ENCODE measurements at regions not wholly inside any gene's neighbourhood (a gene's known extent, or its start where the extent isn't known, plus 50 kb on each side); places are given as distances from the start of the nearest gene placed in this dataset.

DNA sequence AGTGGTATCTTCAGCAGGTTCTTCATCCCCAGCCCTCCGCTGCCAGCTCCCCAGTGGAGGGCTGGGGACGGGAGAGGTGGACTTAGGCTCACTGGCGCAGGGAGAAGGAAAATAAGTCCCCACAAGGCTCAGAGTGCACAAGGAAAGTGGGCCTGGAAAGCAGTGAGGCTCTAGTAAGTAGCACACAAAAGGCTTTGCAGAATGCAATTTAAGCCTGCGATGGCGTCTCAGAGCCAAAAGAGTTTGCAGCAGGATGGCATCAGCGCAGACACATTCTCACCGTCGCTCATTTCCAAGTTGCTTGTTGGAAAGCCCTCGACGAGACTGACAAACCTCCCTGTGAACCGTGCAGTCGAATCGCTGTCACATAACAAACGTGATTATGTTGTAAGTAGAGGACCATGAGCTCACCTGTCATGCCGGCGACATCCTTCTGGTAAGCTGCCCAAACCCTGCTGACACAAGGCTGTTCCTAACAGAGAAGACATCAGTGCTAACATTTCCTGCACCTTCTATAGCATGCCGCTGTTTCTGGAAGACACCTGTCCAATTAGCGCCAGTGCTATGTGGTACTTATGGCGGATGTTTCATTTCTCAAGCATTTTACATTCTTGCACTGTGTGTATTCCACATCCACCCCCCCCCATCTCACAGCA lies 98.3 kb upstream of the NPVF start:
- no peak for DNase-seq (ENCODE audit: extremely low spot score, unreplicated experiment)

DNA sequence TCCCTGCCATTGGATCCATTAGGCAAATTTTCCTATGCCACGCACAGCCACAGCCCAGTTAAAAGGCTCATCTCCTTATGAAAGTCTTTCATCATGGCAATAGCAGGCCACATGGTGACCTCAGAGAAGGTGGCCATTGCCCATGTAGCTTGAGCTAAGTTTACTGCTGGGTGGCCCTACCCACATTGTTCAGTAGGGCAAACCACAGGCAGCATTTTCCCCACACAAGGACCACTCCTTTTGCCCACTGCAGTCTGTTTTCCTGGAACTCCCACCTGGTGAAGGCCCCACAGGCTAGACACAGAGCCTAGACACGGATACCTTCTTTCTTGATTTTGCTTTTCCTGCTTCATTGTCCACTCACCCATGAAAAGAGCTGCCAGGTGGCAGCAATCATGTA lies 101.5 kb upstream of the NPVF start:
- H3K4me3 Mint-ChIP-seq (ENCODE audit: unreplicated experiment), result no peak overlapping the region
- no peak overlapping the region for H3K27ac Mint-ChIP-seq (ENCODE audit: unreplicated experiment)
- no peak for DNase-seq (ENCODE audit: extremely low spot score, unreplicated experiment)
- H3K36me3 Mint-ChIP-seq (ENCODE audit: unreplicated experiment), result no peaks in the 10 kb centered on the region
- H3K9me3 Mint-ChIP-seq (ENCODE audit: unreplicated experiment), result no peaks in the 10 kb centered on the region
- TF ChIP-seq, protein P1, sequence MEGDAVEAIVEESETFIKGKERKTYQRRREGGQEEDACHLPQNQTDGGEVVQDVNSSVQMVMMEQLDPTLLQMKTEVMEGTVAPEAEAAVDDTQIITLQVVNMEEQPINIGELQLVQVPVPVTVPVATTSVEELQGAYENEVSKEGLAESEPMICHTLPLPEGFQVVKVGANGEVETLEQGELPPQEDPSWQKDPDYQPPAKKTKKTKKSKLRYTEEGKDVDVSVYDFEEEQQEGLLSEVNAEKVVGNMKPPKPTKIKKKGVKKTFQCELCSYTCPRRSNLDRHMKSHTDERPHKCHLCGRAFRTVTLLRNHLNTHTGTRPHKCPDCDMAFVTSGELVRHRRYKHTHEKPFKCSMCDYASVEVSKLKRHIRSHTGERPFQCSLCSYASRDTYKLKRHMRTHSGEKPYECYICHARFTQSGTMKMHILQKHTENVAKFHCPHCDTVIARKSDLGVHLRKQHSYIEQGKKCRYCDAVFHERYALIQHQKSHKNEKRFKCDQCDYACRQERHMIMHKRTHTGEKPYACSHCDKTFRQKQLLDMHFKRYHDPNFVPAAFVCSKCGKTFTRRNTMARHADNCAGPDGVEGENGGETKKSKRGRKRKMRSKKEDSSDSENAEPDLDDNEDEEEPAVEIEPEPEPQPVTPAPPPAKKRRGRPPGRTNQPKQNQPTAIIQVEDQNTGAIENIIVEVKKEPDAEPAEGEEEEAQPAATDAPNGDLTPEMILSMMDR (IDR thresholded peaks at IDR 0.05), result no peak
- H3K27me3 Mint-ChIP-seq (ENCODE audit: unreplicated experiment), result no peaks in the 10 kb centered on the region
- H3K4me1 Mint-ChIP-seq (ENCODE audit: unreplicated experiment), result no peaks in the 10 kb centered on the region

More for the DNA sequence above, 98.3 kb upstream of the NPVF start:
- H3K27ac Mint-ChIP-seq (ENCODE audit: unreplicated experiment), result no peak overlapping the region
- H3K36me3 Mint-ChIP-seq (ENCODE audit: unreplicated experiment), result no peaks in the 10 kb centered on the region
- H3K9me3 Mint-ChIP-seq (ENCODE audit: unreplicated experiment), result no peaks in the 10 kb centered on the region
- no peaks in the 10 kb centered on the region for H3K4me1 Mint-ChIP-seq (ENCODE audit: unreplicated experiment)
- TF ChIP-seq, protein P1 (IDR thresholded peaks at IDR 0.05), result no peak
- H3K27me3 Mint-ChIP-seq (ENCODE audit: unreplicated experiment), result peaks cover 7% of the 10 kb centered on the region
- H3K4me3 Mint-ChIP-seq (ENCODE audit: unreplicated experiment), result no peak overlapping the region

GRCh38 chr7:25333296-25333928 lies 105.1 kb upstream of the NPVF start:
- TF ChIP-seq, protein P1 (IDR thresholded peaks at IDR 0.05), result no peak
- Mint-ChIP-seq H3K36me3 (ENCODE audit: unreplicated experiment) (no peaks in the 10 kb centered on the region), H3K27ac (ENCODE audit: unreplicated experiment) (no peak overlapping the region), H3K27me3 (ENCODE audit: unreplicated experiment) (peaks cover 2% of the 10 kb centered on the region), H3K9me3 (ENCODE audit: unreplicated experiment) (no peaks in the 10 kb centered on the region), H3K4me1 (ENCODE audit: unreplicated experiment) (no peaks in the 10 kb centered on the region), H3K4me3 (ENCODE audit: unreplicated experiment) (no peak overlapping the region)
- DNase-seq (ENCODE audit: extremely low spot score, unreplicated experiment), result no peak

DNA sequence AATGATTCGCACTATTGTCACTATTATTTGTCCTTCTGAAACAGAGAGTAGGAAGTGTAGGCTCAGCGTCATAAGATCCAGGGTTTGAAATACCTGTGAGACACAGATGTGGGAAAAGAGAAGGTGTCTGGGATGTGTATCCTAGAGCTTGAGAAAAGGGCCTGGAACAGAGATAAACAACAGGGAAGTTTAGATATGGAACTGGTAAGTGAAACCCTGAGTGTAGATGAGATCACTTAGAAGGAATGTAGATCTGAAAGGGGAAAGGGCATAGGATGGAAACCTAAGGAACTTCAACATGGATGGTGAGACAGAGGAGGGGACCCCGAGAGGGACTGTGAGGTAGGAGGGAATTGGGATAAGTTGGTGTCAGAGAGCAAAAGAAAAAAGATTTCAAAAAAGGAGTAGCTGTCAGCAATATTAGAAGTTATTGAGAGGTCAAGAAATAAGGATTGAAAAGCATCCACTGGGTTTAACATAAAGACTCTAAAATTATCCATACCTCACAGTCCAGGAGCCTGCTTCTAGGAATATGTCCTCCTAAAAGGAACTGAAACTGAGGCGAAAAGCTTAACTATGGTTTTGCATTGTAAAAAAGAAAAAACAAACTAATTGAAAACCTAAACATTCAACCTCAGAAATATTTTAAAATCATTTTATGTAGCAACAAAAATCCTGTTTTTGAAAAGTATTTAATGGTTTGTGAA lies 119.2 kb upstream of the NPVF start:
- TF ChIP-seq, protein P1 (IDR thresholded peaks at IDR 0.05), result no peak
- no peaks in the 10 kb centered on the region for H3K4me1 Mint-ChIP-seq (ENCODE audit: unreplicated experiment)
- no peak for DNase-seq (ENCODE audit: extremely low spot score, unreplicated experiment)
- no peaks in the 10 kb centered on the region for H3K36me3 Mint-ChIP-seq (ENCODE audit: unreplicated experiment)
- no peak overlapping the region for H3K27ac Mint-ChIP-seq (ENCODE audit: unreplicated experiment)
- H3K4me3 Mint-ChIP-seq (ENCODE audit: unreplicated experiment), result no peak overlapping the region
- peaks cover 10% of the 10 kb centered on the region for H3K27me3 Mint-ChIP-seq (ENCODE audit: unreplicated experiment)
- H3K9me3 Mint-ChIP-seq (ENCODE audit: unreplicated experiment), result no peaks in the 10 kb centered on the region

GRCh38 chr7:25348104-25348503 lies 119.8 kb upstream of the NPVF start:
- DNase-seq (ENCODE audit: extremely low spot score, unreplicated experiment), result no peak
- Mint-ChIP-seq H3K9me3 (ENCODE audit: unreplicated experiment) (no peaks in the 10 kb centered on the region), H3K27ac (ENCODE audit: unreplicated experiment) (no peak overlapping the region), H3K4me1 (ENCODE audit: unreplicated experiment) (no peaks in the 10 kb centered on the region), H3K4me3 (ENCODE audit: unreplicated experiment) (no peak overlapping the region), H3K36me3 (ENCODE audit: unreplicated experiment) (no peaks in the 10 kb centered on the region), H3K27me3 (ENCODE audit: unreplicated experiment) (peaks cover 10% of the 10 kb centered on the region)
- TF ChIP-seq, protein P1 (IDR thresholded peaks at IDR 0.05), result no peak
